Fibroblast of lung (primary cell): ENCODE measurements at regions not wholly inside any gene's neighbourhood (a gene's known extent, or its start where the extent isn't known, plus 50 kb on each side); places are given as distances from the start of the nearest gene placed in this dataset.

Source experiments
- DNase-seq, 2 donors: peaks; one replicate each; pipeline versions ENCODE4 v3.0.0 to v3.0.0-alpha.2; 2010; ENCODE audit warnings: low read depth in 2 of 2
- H2AFZ ChIP-seq: 2 replicates; pipeline ENCODE4 v1.5.1; 2012; ENCODE audit warnings: low read length, control low read depth, inconsistent platforms
- H3K27ac ChIP-seq: 2 replicates; pipeline ENCODE4 v1.5.1; 2011; ENCODE audit warnings: low read length, control low read depth; ENCODE audit not compliant: insufficient read depth
- H3K27me3 ChIP-seq: 2 replicates; pipeline ENCODE4 v1.5.1; 2011; ENCODE audit warnings: mild to moderate bottlenecking, low read length; ENCODE audit not compliant: control insufficient read depth, insufficient read depth
- H3K36me3 ChIP-seq: 2 replicates; pipeline ENCODE4 v1.5.1; 2011; ENCODE audit warnings: low read length; ENCODE audit not compliant: control insufficient read depth, insufficient read depth
- H3K4me1 ChIP-seq: 2 replicates; pipeline ENCODE4 v1.5.1; 2011; ENCODE audit warnings: low read length; ENCODE audit not compliant: control insufficient read depth, insufficient read depth; ENCODE audit errors: extremely low read depth
- H3K4me2 ChIP-seq: 2 replicates; pipeline ENCODE4 v1.5.1; 2011; ENCODE audit warnings: low read length, control low read depth; ENCODE audit not compliant: insufficient read depth; ENCODE audit errors: extremely low read depth
- H3K4me3 ChIP-seq, 4 experiments: fragments of 200-600 bp in 1 of 4; sonication (generic) in 1 of 4; replicated peaks in 1 of 4; 2 replicates each; pipeline ENCODE4 v1.5.1; 2011 to 2016; ENCODE audit warnings: low read length in 4 of 4, low read depth in 3 of 4, mild to moderate bottlenecking in 3 of 4, control low read depth in 2 of 4, inconsistent platforms in 1 of 4, mixed read lengths in 1 of 4; ENCODE audit not compliant: insufficient read depth in 1 of 4; ENCODE audit errors: control extremely low read depth in 1 of 4
- H3K79me2 ChIP-seq: 2 replicates; pipeline ENCODE4 v1.5.1; 2012; ENCODE audit warnings: mild to moderate bottlenecking, low read length, inconsistent platforms; ENCODE audit not compliant: control insufficient read depth, insufficient read depth
- H3K9ac ChIP-seq: 2 replicates; pipeline ENCODE4 v1.5.1; 2011; ENCODE audit warnings: mild to moderate bottlenecking, low read length, control low read depth; ENCODE audit not compliant: insufficient read depth
- H3K9me3 ChIP-seq: 2 replicates; pipeline ENCODE4 v1.5.1; 2012; ENCODE audit warnings: low read depth, low read length; ENCODE audit not compliant: control insufficient read depth, insufficient read depth
- H4K20me1 ChIP-seq: 2 replicates; pipeline ENCODE4 v1.5.1; 2011; ENCODE audit warnings: low read length; ENCODE audit not compliant: control insufficient read depth, insufficient read depth; ENCODE audit errors: extremely low read depth
- EZH2 ChIP-seq: IDR thresholded peaks from 2 replicates; pipeline ENCODE4 v1.5.1; 2012; ENCODE audit warnings: low read length, control low read depth, mild to moderate bottlenecking; ENCODE audit errors: missing control alignments
- TF ChIP-seq, protein P1 (sequence below), 2 donors: IDR thresholded peaks in 1 of 2; conservative IDR thresholded peaks in 1 of 2; 1 replicate in 1 of 2; 2 replicates in 1 of 2; pipeline ENCODE4 v1.5.1; 2011 to 2012; ENCODE audit warnings: low read length in 2 of 2, control low read depth in 1 of 2, inconsistent platforms in 1 of 2, low read depth in 1 of 2, mild to moderate bottlenecking in 1 of 2

DNA sequence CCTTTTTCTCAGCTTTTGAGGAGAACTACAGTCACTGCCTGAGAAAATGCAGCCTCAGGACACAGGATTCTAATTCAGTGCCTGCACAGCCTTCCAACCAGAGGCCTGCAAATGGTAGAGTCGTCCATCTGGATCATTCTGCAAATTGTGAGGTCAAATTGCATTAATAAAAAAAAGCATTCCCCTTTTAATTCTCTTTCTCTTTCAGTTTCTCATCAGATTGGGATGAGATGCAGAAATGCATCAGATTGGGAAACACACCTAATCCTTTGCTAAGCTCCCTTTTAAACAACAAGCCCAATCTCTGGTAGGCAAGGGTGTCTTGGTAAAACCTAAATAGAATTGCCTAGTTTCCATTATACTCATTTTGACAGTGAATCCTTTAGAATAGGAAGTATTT is 838.8 kb downstream of the MAFB start:
- peaks cover 34% of the 10 kb centered on the region for H3K4me1 ChIP-seq
- H3K4me2 ChIP-seq, result peak overlapping the region; percentile 36
- no peaks in the 10 kb centered on the region for H3K79me2 ChIP-seq

DNA sequence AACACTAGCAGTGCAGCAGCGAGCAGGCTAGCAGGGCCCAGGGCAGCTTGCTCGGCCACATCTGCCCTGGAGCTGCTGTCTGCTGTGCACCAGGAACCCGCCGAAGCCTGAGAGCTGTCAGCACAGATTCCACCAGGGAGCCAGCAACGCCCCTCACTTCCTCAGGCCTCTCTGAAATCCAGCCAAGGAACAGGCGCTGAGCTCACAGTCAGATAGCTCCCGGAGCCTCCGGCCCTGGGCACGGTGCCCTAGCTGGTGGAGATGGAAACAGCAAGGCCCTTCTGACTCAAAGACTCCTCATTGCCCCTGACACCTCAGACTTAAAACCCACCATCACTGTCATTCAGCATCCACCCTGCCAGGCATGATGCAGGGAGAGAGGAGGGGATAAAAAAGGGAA is 839.4 kb downstream of the MAFB start:
- peak overlapping the region; percentile 46 for H3K27ac ChIP-seq
- H3K9ac ChIP-seq, result no peak overlapping the region
- H4K20me1 ChIP-seq, result no peaks in the 10 kb centered on the region
- H3K9me3 ChIP-seq, result no peaks in the 10 kb centered on the region
- peaks cover 34% of the 10 kb centered on the region for H3K4me1 ChIP-seq
- no peaks in the 10 kb centered on the region for H3K79me2 ChIP-seq
- no peak overlapping the region for H3K4me3 ChIP-seq
- peak; percentile 91 to 95 for DNase-seq
- H3K36me3 ChIP-seq, result no peaks in the 10 kb centered on the region
- no peak for TF ChIP-seq EZH2
- TF ChIP-seq, protein P1, sequence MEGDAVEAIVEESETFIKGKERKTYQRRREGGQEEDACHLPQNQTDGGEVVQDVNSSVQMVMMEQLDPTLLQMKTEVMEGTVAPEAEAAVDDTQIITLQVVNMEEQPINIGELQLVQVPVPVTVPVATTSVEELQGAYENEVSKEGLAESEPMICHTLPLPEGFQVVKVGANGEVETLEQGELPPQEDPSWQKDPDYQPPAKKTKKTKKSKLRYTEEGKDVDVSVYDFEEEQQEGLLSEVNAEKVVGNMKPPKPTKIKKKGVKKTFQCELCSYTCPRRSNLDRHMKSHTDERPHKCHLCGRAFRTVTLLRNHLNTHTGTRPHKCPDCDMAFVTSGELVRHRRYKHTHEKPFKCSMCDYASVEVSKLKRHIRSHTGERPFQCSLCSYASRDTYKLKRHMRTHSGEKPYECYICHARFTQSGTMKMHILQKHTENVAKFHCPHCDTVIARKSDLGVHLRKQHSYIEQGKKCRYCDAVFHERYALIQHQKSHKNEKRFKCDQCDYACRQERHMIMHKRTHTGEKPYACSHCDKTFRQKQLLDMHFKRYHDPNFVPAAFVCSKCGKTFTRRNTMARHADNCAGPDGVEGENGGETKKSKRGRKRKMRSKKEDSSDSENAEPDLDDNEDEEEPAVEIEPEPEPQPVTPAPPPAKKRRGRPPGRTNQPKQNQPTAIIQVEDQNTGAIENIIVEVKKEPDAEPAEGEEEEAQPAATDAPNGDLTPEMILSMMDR (conservative IDR thresholded peaks at IDR 0.05 in 1 of 2, IDR thresholded peaks at IDR 0.05 in 1 of 2; ENCODE audit: low read depth in 1 of 2, low read length in 2 of 2), result no peak
- H3K4me2 ChIP-seq, result peak overlapping the region; percentile 48
- H2AFZ ChIP-seq, result no peak overlapping the region
- no peaks in the 10 kb centered on the region for H3K27me3 ChIP-seq

More for the DNA sequence above, 838.8 kb downstream of the MAFB start:
- Histone ChIP-seq H4K20me1 (no peaks in the 10 kb centered on the region), H3K27me3 (no peaks in the 10 kb centered on the region), H3K9ac (no peak overlapping the region), H2AFZ (no peak overlapping the region), H3K4me3 (no peak overlapping the region), H3K27ac (peak overlapping the region; percentile 46), H3K36me3 (no peaks in the 10 kb centered on the region), H3K9me3 (no peaks in the 10 kb centered on the region)
- TF ChIP-seq, protein P1 (conservative IDR thresholded peaks at IDR 0.05 in 1 of 2, IDR thresholded peaks at IDR 0.05 in 1 of 2; ENCODE audit: low read depth in 1 of 2, low read length in 2 of 2), result no peak
- TF ChIP-seq EZH2, result no peak
- peak in 1 of 2 donors; percentile 24 for DNase-seq

DNA sequence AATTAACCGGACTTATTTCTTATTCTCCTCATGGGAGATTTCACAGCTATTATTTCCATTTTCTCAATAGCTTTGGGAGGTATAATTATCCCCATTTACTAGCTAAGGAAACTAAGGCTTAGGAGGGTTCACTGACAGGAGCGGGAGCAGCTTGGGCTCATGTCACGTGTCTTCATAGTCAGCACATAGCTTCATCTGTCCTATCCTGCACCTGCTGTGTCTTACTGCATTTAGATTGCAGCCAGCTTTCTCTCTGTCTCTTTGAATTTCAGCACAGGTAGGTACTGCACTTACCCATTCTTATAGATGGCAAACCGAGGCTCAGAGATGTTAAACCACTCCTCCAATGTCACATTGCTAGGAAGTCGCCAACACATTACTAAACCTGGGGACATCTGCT is 839.9 kb downstream of the MAFB start:
- Histone ChIP-seq H4K20me1 (no peaks in the 10 kb centered on the region), H3K27ac (no peak overlapping the region), H3K79me2 (no peaks in the 10 kb centered on the region), H3K36me3 (no peaks in the 10 kb centered on the region), H3K4me3 (no peak overlapping the region), H3K9ac (no peak overlapping the region), H3K4me1 (peaks cover 34% of the 10 kb centered on the region), H3K4me2 (peak overlapping the region; percentile 48), H3K27me3 (no peaks in the 10 kb centered on the region), H3K9me3 (no peaks in the 10 kb centered on the region), H2AFZ (no peak overlapping the region)
- no peak for DNase-seq
- TF ChIP-seq, protein P1 (conservative IDR thresholded peaks at IDR 0.05 in 1 of 2, IDR thresholded peaks at IDR 0.05 in 1 of 2; ENCODE audit: low read depth in 1 of 2, low read length in 2 of 2), result no peak
- no peak for TF ChIP-seq EZH2
